Caco-2 (cell line): ENCODE measurements at regions not wholly inside any gene's neighbourhood (a gene's known extent, or its start where the extent isn't known, plus 50 kb on each side); places are given as distances from the start of the nearest gene placed in this dataset.

Source experiments
- BruUV-seq: library from RNA; stranded (reverse); fragments of 400-500 nt; replicated peaks from 2 replicates; lab custom pipeline; 2021; lab: Mats Ljungman, UMichigan
- CTCF ChIA-PET: fragments of 300-600 bp; sonication (Branson Sonifier 250); formaldehyde crosslinking; loops from one replicate; lab custom pipeline; 2022; ENCODE audit warnings: antibody characterized with exemption; lab: Charles Lee
- POLR2A ChIA-PET: fragments of 300-600 bp; sonication (Branson Sonifier 250); formaldehyde crosslinking; loops from one replicate; lab custom pipeline; 2022; ENCODE audit warnings: antibody characterized with exemption; lab: Charles Lee
- DNase-seq, 2 experiments: peaks; one replicate each; pipeline versions ENCODE4 v3.0.0 to v3.0.0-alpha.2; 2020 to 2022
- H3K27me3 ChIP-seq: replicated peaks from 2 replicates; pipeline ENCODE4 v1.6.0; 2011; ENCODE audit warnings: low read length; ENCODE audit not compliant: control insufficient read depth, insufficient read depth
- H3K36me3 ChIP-seq: 2 replicates; pipeline ENCODE4 v1.5.1; 2011; ENCODE audit warnings: low read length; ENCODE audit not compliant: control insufficient read depth, insufficient read depth
- H3K4me1 ChIP-seq: fragments of 250-450 bp; sonication (Bioruptor Pico); 2 replicates; pipeline ENCODE4 v1.5.1; 2020; ENCODE audit warnings: mild to moderate bottlenecking
- H3K4me3 ChIP-seq: 2 replicates; pipeline ENCODE4 v1.5.1; 2011; ENCODE audit warnings: low read depth, mild to moderate bottlenecking, control low read depth, low read length
- H3K9me3 ChIP-seq: fragments of 250-450 bp; sonication (Bioruptor Pico); 2 replicates; pipeline ENCODE4 v1.5.1; 2020; ENCODE audit warnings: mild to moderate bottlenecking, moderate library complexity
- H3K27ac Mint-ChIP-seq: one replicate; pipeline ENCODE4 v1.8.0; 2022; ENCODE audit warnings: mixed read lengths; ENCODE audit not compliant: unreplicated experiment
- H3K27me3 Mint-ChIP-seq: one replicate; pipeline ENCODE4 v1.8.0; 2022; ENCODE audit warnings: mixed read lengths; ENCODE audit not compliant: insufficient read depth, unreplicated experiment
- H3K36me3 Mint-ChIP-seq: one replicate; pipeline ENCODE4 v1.8.0; 2022; ENCODE audit warnings: mild to moderate bottlenecking, mixed read lengths; ENCODE audit not compliant: insufficient read depth, unreplicated experiment
- H3K4me1 Mint-ChIP-seq: one replicate; pipeline ENCODE4 v1.8.0; 2022; ENCODE audit warnings: low read depth, mixed read lengths; ENCODE audit not compliant: unreplicated experiment
- H3K4me3 Mint-ChIP-seq: one replicate; pipeline ENCODE4 v1.8.0; 2022; ENCODE audit warnings: mild to moderate bottlenecking, moderate library complexity, mixed read lengths; ENCODE audit not compliant: unreplicated experiment
- H3K9me3 Mint-ChIP-seq: one replicate; pipeline ENCODE4 v1.8.0; 2022; ENCODE audit warnings: mixed read lengths; ENCODE audit not compliant: unreplicated experiment
- CTCF ChIP-seq, 2 experiments: fragments of 200-600 bp in 1 of 2; IDR thresholded peaks; 1 replicate in 1 of 2; 2 replicates in 1 of 2; pipeline versions ENCODE4 v1.5.1 to v1.8.0; 2011 to 2022; ENCODE audit warnings: antibody characterized with exemption in 1 of 2, control low read depth in 1 of 2, inconsistent platforms in 1 of 2, low read depth in 1 of 2, low read length in 1 of 2, mild to moderate bottlenecking in 1 of 2, moderate library complexity in 1 of 2; ENCODE audit not compliant: insufficient read depth in 1 of 2, severe bottlenecking in 1 of 2, unreplicated experiment in 1 of 2
- intact Hi-C: fragments of 100-400 bp; cut with micrococcal nuclease; formaldehyde crosslinking; loops from one replicate; pipeline ENCODE4 v1.10.0; 2022; ENCODE audit not compliant: unreplicated experiment

DNA sequence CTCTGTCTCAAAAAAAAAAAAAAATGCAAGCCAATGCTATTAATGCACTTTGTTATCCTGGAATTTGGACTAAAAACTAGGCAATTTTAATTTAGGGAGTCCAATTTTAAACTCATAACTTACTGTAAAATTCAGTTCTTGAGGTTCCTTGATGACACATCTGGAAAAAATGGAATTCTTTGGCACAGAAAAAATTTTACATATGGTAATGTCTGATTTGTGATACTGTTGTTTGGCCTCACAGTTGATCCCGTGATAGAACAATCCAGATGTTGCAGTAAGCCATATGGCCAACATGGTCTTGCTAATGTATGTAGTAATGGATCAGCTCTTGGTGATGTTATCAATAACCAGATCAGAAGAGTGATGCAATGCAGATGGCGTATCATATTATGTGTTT lies 1089.8 kb downstream of the FLRT2 start:
- no peaks in the 10 kb centered on the region for H3K9me3 ChIP-seq
- BruUV-seq = no TSS peak
- intact Hi-C loops = no loop called here
- H3K4me1 Mint-ChIP-seq = no peaks in the 10 kb centered on the region
- H3K27ac Mint-ChIP-seq = no peak overlapping the region
- H3K9me3 Mint-ChIP-seq = no peaks in the 10 kb centered on the region
- H3K4me3 Mint-ChIP-seq = no peak overlapping the region
- H3K27me3 Mint-ChIP-seq = peaks cover 3% of the 10 kb centered on the region
- H3K4me3 ChIP-seq = no peak overlapping the region
- no peaks in the 10 kb centered on the region for H3K4me1 ChIP-seq
- POLR2A ChIA-PET = no interaction called here
- no peaks in the 10 kb centered on the region for H3K27me3 ChIP-seq
- DNase-seq = no peak
- no peaks in the 10 kb centered on the region for H3K36me3 Mint-ChIP-seq
- TF ChIP-seq CTCF (IDR thresholded peaks at IDR 0.05; ENCODE audit: insufficient read depth in 1 of 2, low read depth in 1 of 2, low read length in 1 of 2, severe bottlenecking in 1 of 2, unreplicated experiment in 1 of 2) = no peak
- CTCF ChIA-PET = no interaction called here
- no peaks in the 10 kb centered on the region for H3K36me3 ChIP-seq

- ChIA-PET POLR2A (no interaction called here), CTCF (no interaction called here)
- intact Hi-C loops = no loop called here
- Mint-ChIP-seq H3K4me1 (no peaks in the 10 kb centered on the region), H3K9me3 (no peaks in the 10 kb centered on the region), H3K4me3 (no peak overlapping the region), H3K27ac (no peak overlapping the region), H3K36me3 (no peaks in the 10 kb centered on the region), H3K27me3 (peaks cover 2% of the 10 kb centered on the region)
- no peak for TF ChIP-seq CTCF (IDR thresholded peaks at IDR 0.05; ENCODE audit: insufficient read depth in 1 of 2, low read depth in 1 of 2, low read length in 1 of 2, severe bottlenecking in 1 of 2, unreplicated experiment in 1 of 2)
- no peaks in the 10 kb centered on the region for H3K36me3 ChIP-seq
- no peak overlapping the region for H3K4me3 ChIP-seq
- H3K4me1 ChIP-seq = no peaks in the 10 kb centered on the region
- H3K9me3 ChIP-seq = no peaks in the 10 kb centered on the region
- H3K27me3 ChIP-seq = no peaks in the 10 kb centered on the region
- no TSS peak for BruUV-seq
- DNase-seq = no peak
Measured at GRCh38 chr14:86613786-86614185, 1083.8 kb downstream of the FLRT2 start.

DNA sequence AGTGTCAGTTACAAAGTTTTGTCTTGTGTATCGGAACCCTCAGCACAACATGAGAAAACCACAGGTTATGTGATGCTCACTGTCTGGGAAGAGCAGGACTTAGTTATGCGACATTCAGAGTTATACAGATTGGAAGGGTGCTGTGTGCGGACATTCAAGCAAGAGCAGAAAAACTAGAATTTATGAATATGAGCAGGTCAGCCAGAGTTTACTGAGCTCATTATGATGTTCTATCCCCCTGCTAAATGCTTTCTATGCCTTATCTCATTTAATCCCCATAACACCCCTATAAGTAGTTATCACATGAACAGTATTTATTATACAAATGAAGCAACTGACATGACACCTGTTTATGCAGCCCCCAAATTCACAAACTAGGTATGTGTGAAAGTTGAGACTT lies 1083.2 kb downstream of the FLRT2 start:
- CTCF ChIA-PET = no interaction called here
- no peak for DNase-seq
- Mint-ChIP-seq H3K9me3 (no peaks in the 10 kb centered on the region), H3K27me3 (peaks cover 2% of the 10 kb centered on the region), H3K4me1 (no peaks in the 10 kb centered on the region), H3K36me3 (no peaks in the 10 kb centered on the region), H3K27ac (no peak overlapping the region), H3K4me3 (no peak overlapping the region)
- POLR2A ChIA-PET = no interaction called here
- Histone ChIP-seq H3K36me3 (no peaks in the 10 kb centered on the region), H3K27me3 (no peaks in the 10 kb centered on the region), H3K9me3 (no peaks in the 10 kb centered on the region), H3K4me3 (no peak overlapping the region), H3K4me1 (no peaks in the 10 kb centered on the region)
- no peak for TF ChIP-seq CTCF (IDR thresholded peaks at IDR 0.05; ENCODE audit: insufficient read depth in 1 of 2, low read depth in 1 of 2, low read length in 1 of 2, severe bottlenecking in 1 of 2, unreplicated experiment in 1 of 2)
- intact Hi-C loops = no loop called here
- no TSS peak for BruUV-seq
